GM18498 (cell line): ENCODE measurements at regions not wholly inside any gene's neighbourhood (a gene's known extent, or its start where the extent isn't known, plus 50 kb on each side); places are given as distances from the start of the nearest gene placed in this dataset.
"Not testable (repeated sequence)": the region's sequence is repeated elsewhere in the genome, so short reads cannot be mapped to it uniquely, and the experiment has no call there.

Source experiments
- ATAC-seq: cut with Tn5 transposase; IDR thresholded peaks from one replicate; pipeline ENCODE4 v1.9.1; 2021; ENCODE audit warnings: mild to moderate bottlenecking, moderate library complexity; ENCODE audit not compliant: unreplicated experiment

DNA sequence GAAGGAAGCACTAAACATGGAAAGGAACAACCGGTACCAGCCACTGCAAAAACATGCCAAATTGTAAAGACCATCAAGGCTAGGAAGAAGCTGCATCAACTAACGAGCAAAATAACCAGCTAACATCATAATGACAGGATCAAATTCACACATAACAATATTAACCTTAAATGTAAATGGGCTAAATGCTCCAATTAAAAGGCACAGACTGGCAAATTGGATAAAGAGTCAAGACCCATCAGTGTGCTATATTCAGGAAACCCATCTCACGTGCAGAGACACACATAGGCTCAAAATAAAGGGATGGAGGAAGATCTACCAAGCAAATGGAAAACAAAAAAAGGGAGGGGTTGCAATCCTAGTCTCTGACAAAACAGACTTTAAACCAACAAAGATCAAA lies 126.3 kb upstream of the CAV2 start:
- not testable (repeated sequence) for ATAC-seq

DNA sequence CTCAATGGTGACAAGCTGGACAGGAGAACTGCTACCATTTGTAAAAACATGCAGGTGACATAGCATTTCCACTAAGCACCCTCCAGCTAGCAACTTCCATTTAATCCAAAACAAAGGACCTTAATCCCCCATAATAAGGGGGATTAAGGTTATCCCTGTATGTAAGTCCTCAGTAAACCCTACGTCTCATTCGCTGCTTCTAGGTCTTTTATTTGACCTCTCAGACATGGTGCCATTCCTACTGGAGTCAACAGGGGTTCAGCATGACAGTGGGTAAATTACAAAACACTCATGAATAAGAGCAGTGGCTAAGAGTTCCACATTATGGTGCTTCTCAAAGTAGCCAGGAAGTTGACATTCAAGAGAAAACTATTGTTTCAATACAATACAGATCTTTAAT lies 121.8 kb upstream of the CAV2 start:
- no peak for ATAC-seq

DNA sequence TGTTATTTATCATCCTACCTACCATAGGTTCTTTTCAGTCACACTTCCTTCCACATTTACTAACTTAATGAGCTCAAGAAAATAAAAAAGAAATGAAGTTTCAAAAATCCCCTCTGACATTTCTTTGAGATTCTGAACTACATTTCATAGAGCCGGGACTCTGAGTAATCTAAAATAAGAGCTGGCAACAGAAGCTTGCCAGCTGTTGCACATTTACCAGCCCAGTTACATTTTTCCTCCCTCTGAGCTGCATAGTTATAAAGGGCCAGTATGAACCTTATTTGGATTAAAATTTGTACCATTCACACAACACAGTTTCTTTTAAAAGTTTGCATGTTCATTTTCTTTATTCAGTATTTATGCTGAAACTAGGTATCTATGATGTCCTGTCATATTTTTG lies 119.5 kb upstream of the CAV2 start:
- no peak for ATAC-seq

DNA sequence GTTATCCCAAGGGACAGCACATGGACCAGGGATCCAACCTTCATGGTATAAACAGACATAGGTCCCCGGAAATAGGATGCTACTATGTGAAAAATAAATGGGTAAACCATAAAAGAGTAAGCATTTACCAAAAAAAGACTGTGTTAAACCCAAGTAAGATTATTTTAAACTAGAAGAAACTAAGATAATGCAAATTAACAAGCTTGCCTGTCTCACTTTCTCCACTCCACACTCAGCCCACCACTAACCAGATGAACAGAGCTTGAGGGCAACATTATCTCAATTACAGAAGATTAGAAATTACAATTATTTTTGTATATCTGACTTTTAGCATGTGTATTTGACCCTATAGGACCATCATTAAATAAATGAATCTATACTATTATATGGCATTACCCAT lies 117.2 kb upstream of the CAV2 start:
- no peak for ATAC-seq

DNA sequence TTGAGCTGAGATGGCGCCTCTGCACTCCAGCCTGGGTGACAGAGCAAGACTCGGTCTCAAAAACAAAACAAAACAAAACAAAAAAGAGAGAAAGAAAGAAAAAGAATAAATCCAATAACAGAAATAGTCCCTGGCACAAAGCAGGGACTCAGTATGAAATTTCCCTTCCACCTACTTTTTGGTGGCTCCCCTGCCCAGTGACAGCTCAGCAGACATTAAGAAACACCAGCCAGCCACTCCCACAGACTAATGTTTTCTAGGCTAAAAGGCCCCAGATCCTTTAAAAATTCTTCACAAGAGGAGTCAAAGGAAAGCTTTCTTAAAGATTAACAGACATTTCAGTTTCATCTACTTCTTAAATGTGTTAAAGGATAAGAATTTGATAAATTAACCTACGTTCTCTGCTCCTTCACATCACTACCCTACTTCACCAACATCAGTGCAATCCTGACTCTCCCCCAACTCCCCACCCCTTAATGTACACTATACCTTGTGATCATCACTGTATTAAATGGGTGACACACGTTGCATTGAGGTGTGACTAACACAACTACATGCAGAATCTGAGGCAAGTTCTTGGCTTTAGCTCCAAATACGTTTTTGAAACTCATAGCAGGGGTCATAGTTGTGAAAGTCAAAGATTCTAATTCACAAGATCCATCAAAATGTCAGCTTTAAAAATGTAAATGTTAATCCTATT lies 114.5 kb upstream of the CAV2 start:
- ATAC-seq, result no peak

DNA sequence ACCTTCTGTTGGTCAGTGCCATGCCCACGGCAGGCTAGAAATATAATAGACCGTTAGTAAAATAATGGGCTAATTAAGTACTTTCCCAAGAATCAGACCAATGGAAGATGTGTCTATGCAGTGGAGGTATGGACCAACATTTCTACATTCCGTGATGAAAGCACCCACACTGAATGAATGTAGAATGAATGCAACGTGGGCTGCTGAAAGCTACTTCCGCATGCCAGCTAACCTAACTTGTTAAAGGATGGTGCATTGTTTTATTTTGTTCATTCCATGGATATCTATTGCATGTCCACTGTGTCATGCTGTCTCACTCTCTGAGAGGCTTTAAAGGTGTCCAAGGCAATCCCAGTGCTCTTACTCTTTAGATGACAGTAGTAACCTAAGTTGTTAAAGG lies 112.9 kb upstream of the CAV2 start:
- no peak for ATAC-seq

DNA sequence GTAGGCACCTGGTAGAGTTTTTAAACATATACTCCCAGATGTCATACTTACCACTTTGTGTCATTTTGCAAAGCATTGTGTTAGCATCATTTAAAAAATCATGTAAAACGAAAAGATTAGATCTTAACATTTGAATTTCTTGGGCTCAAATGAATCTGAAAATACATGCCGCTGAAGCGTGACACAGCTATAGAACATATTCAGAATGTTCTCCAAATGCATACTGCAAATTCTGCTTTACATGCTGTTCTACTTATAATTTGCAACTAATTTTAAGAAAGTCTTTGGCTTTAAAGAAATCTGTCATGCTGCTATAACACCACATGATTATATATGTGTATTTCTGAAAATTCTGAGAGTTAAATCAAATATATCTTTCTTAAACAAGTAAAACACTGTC lies 109.2 kb upstream of the CAV2 start:
- no peak for ATAC-seq

DNA sequence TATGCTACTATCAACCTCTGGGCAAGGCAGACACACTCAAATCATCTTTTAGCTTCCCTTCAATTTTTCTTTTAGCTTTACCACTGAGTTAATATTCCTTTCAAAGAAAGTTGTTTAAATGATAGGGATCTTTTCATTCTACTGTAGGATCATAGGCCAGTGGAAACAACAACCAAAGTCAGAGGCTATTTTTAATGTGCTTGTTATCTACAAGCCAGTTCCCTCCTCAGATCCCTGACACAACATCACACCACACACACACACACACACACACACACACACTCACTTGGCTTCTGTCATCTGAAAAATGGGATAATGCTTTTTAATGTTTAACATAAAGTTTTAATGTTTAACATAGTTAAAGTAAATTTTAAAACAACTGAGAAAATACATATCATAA lies 106.7 kb upstream of the CAV2 start:
- no peak for ATAC-seq

DNA sequence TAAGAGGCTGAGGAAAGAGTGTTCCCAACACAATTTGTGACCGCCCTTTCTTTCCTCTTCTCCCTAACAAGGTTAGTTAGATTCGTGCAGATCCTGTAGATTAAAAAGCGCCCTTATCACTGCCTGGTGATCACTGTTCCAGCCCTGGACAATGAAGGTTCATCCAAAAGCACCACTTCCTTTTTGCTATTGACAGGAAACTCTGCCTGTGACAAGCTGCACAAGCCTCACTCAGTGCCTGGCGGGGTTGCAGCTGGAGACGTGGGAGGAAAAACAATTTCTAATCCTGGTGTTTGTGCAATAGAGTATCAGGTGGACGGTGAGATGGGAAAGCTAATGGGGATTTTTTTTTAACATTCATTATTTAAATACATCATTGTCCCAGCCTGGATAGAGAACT lies 105.9 kb upstream of the CAV2 start:
- no peak for ATAC-seq

DNA sequence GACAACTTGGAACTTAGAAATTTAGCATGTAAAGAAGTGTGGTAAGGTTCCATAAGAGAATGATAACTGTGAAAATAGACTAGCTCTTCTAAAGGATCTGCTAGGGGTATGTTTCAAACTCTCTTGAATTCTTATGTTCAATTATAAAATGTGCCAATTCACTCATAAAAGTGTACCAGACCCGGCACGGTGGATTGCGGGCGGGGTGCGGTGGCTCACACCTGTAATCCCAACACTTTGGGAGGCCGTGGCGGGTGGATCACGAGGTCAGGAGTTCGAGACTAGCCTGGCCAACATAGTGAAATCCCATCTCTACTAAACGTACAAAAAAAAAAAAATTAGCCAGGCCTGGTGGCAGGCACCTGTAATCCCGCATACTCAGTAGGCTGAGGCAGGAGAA lies 105.4 kb upstream of the CAV2 start:
- no peak for ATAC-seq

DNA sequence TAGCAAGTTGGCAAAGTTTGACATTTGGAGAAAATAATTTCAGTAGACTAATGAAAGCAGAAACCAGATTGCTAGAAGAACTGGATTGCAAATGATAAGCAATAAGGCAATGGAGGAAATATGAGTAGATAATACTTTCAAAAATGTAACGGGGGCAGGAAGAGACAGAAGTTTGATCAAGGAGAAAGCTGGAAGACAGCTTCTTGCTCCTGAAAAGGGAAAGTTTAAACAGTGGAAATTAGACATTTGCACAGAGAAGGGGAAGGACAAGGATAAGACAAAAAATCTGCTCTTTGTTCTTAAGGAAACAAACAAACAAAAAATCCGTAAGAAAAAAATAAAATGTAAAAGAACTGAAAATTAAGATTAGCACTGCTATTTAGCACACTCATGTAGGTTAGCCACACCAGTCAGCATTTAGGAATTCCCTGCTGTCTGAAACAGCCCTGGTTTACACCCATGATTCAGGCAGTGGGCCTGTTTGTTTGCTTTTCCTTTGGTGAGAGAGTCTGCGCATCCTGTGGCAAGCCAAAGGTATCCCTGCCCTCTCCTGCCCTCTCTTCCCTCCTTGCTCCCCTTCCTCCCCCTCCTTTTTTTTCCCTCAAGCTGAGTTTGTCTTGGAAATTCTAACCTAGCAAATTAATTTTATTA lies 104.3 kb upstream of the CAV2 start:
- no peak for ATAC-seq

DNA sequence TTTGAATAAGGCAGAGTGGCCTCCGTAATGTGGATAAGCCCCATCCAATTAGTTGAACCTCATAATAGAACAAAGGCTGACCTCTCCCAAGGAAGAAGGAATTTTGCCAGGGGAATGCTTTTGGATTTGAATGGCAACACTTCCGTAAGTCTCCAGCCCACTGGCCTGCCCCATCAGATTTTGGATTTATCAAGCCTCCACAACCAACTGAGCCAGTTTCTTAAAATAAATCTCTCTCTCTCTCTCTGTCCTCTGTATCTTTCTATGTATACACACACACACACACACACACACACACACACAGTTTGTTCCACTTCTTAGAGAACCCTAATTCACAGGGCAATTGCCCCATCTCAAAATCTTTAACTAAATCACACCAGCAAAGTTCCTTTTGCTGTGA lies 100.9 kb upstream of the CAV2 start:
- ATAC-seq, result no peak

DNA sequence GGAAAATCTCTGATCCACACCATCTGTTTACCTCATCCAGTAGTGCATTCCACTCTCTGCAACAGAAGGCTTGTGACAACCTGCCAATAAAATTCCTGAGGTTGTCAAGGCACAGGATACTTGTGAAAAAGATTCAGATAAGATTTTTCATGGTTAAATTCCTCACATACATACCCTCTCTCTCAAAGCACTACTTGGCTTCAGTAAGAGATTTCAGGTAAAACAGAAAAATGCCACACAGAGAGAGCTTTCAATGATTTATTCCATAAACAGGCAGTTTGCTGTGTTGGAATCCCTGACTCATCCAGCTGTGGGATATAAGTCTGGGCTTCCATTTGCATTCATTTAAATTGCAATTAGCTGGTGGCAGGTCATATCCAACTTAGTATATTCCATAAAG lies 99.7 kb upstream of the CAV2 start:
- no peak for ATAC-seq

DNA sequence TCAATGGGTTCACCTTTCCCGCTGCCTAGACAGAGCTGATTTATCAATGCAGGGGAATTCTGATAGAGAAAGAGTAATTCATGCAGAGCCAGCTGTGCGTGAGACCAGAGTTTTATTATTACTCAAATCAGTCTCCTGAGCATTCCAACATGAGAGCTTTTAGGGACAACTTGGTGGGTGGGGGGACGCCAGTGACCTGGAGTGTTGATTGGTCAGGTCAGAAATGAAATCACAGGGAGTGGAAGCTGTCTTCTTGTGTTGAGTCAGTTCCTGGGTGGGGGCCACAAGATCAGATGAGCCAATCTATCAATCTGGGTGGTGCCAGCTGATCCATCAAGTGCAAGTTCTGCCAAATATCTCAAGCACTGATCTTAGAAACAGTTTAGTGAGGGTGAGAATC lies 99.0 kb upstream of the CAV2 start:
- no peak for ATAC-seq

DNA sequence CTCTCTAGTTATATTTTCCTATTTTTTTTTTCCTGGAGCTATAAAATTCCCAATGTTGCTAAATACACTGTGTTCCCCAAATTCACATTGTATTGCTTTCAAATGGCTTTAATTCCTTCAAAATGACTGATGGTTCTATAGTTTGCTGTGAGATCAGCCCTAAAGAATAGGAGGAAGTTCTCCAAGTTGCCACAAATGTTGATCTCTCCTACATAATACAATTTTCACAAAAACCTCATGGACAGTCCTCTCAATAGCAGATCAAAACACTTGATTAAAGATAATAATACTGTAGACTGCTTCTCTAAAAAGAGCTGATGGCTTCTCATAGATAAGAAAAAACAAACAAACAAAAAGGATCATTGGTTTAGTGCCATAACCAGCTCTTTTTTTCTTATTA lies 97.8 kb upstream of the CAV2 start:
- no peak for ATAC-seq

DNA sequence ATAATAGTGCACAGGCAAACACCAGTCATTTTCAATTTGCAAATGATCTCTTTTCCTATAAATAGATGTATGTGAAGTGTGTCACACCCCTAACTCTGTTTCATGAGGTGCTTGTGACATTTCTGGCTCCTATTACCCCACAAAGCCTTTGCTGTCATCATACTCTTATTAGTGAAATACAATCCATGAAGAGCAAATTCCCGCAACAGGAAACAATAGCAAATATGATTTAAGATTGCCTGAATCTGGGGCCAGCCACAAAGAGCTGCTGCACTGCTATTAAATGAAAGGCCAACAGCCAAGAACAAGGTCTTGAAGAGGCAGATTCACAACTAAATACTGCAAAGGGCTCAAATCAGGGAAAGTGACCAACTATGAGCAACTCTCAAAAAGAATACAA lies 96.3 kb upstream of the CAV2 start:
- no peak for ATAC-seq

DNA sequence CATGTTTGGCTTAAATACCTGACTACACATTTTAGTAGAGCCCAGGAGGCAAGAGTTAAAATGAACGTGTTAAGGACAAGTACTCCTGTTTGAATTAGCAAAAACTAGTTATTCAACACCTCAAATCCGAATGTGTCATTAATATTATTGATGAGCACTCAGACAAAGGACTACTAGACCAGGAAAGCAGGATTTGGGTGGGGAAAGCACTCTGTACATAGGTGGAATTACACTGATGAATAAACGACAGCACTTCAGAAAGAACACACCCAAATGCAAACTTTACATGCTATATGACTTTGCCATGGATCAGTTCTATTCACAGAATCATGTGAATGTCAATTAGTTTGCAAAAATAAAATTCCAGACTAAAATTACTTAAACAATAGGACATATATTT lies 95.1 kb upstream of the CAV2 start:
- ATAC-seq, result no peak

DNA sequence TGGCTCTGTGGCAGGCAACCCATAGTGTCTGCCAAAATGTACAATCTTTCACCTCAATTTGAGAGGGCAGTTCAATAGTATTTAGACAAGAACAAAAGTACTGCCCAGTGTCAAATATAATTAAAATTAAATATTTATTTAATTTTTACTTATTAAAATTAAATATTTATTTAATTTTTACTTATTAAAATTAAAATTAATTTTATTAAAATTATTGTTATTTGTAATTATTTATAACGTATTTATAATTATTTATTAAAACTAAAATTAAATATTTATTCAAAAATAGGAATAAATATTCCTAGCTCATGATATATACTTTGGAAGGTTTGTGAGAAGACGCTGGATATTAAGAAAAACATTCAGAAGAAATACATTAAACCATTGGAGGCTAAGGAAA lies 93.7 kb upstream of the CAV2 start:
- ATAC-seq, result no peak

DNA sequence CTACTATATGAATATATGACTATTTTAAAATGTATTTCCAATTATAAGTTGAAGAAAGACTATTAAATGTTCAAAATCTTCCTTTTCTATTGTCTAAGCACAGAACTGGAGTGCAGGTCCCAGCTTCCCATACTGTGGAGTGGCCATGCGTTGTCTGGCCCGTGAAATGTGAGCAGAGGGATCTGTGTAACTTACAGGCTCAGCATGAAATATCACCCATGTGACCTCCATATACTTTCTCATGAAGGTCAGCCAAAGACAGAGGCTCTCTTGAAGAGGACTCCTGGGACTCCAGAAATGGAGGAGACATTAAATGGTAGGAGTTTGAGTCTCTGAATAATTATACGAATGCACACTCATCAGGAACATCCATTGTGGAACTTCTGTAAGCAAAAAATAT lies 92.4 kb upstream of the CAV2 start:
- no peak for ATAC-seq

DNA sequence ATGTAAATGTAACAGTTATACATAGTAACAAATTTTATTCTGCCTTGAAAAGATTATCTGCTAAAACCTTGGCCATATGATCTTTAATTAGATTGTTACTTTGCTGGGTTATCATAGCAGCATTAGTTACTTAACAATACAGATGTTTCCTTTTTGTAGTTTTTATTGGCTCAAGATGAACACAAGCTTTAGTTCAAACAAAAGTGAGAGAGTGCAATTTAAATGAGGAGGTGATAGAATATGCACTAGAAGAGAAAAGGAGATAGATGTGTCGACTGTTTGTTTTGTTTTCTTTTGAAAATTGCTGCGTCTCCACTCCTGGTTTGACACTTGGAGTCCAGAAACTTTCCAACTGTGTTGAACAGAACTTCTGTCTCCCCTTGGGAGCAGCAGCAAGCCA lies 91.4 kb upstream of the CAV2 start:
- no peak for ATAC-seq

DNA sequence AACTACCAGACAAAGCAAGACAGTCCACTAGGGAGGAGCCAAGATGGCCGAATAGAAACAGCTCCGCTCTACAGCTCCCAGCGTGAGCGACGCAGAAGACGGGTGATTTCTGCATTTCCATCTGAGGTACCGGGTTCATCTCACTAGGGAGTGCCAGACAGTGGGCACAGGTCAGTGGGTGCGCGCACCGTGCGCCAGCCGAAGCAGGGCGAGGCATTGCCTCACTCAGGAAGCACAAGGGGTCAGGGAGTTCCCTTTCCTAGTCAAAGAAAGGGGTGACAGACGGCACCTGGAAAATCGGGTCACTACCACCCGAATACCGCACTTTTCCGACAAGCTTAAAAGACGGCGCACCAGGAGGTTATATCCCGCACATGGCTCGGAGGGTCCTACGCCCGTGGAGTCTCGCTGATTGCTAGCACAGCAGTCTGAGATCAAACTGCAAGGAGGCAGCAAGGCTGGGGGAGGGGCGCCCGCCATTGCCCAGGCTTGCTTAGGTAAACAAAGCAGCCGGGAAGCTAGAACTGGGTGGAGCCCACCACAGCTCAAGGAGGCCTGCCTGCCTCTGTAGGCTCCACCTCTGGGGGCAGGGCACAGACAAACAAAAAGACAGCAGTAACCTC lies 90.6 kb upstream of the CAV2 start:
- ATAC-seq, result not testable (repeated sequence)

DNA sequence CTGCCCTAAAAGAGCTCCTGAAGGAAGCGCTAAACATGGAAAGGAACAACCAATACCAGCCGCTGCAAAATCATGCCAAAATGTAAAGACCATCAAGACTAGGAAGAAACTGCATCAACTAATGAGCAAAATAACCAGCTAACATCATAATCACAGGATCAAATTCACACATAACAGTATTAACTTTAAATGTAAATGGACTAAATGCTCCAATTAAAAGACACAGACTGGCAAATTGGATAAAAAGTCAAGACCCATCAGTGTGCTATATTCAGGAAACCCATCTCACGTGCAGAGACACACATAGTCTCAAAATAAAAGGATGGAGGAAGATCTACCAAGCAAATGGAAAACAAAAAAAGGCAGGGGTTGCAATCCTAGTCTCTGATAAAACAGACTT lies 88.8 kb upstream of the CAV2 start:
- ATAC-seq, result not testable (repeated sequence)
